Duodenal mucosa (tissue), 2 donors: ENCODE measurements at regions not wholly inside any gene's neighbourhood (a gene's known extent, or its start where the extent isn't known, plus 50 kb on each side); places are given as distances from the start of the nearest gene placed in this dataset.
"Not testable (repeated sequence)": the region's sequence is repeated elsewhere in the genome, so short reads cannot be mapped to it uniquely, and the experiment has no call there.

ENCODE experiments used
- H3K27ac ChIP-seq: one replicate; pipeline ENCODE4 v1.7.0; 2013; ENCODE audit warnings: low read depth, low read length
- H3K27me3 ChIP-seq, 2 donors: one replicate each; pipeline ENCODE4 v1.7.0; 2013; ENCODE audit warnings: low read length in 2 of 2, control low read depth in 1 of 2; ENCODE audit not compliant: insufficient read depth in 2 of 2, control insufficient read depth in 1 of 2
- H3K36me3 ChIP-seq, 2 donors: one replicate each; pipeline ENCODE4 v1.7.0; 2013; ENCODE audit warnings: low read length in 2 of 2, control low read depth in 1 of 2; ENCODE audit not compliant: insufficient read depth in 2 of 2, control insufficient read depth in 1 of 2
- H3K4me1 ChIP-seq, 2 donors: one replicate each; pipeline ENCODE4 v1.7.0; 2013; ENCODE audit warnings: low read length in 2 of 2, control low read depth in 1 of 2; ENCODE audit not compliant: insufficient read depth in 2 of 2, control insufficient read depth in 1 of 2
- H3K4me3 ChIP-seq, 2 donors: one replicate each; pipeline ENCODE4 v1.7.0; 2013; ENCODE audit warnings: low read length in 2 of 2, low read depth in 1 of 2
- H3K9ac ChIP-seq, 2 donors: one replicate each; pipeline ENCODE4 v1.7.0; 2013; ENCODE audit warnings: low read length in 2 of 2, low read depth in 1 of 2
- H3K9me3 ChIP-seq, 2 donors: one replicate each; pipeline ENCODE4 v1.7.0; 2013; ENCODE audit warnings: low read length in 2 of 2, control low read depth in 1 of 2; ENCODE audit not compliant: control insufficient read depth in 1 of 2

DNA sequence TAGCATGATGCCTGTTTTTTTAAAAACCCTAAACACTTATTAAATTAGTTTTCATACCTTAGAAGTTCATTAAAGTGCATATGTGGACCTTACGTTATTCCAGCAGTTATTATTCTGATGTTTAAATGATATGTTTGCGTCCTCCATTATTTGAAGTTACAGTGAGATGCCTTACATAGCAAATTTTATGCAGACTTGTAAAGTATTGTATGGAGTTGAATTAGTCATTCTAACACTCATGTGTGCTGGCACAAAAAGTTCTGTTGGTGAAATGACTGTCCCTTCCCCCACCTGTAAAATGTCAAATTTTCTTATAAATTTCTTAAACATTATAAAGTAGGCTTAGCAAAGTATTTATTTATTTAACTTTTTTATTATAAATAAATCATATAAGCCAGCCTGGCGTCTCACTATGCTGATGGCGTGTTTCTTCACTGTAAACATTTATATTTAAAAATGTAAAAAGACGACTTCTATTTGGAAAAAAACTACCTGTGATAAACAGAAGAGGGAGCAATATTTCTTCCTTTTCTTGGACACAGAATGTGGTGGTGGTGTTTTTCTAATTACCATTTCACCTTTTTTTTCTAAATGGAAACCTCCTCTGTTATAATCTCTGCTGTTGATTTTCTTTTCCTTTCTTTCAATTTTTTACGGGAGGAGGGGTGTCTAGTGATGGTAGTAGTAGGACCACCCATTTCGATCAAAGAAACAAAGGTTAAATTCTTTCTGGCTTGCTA, 155.4 kb downstream of the RFPL4B start:
- Histone ChIP-seq H3K4me3 (no peak overlapping the region), H3K27ac (no peak overlapping the region), H3K4me1 (no peaks in the 10 kb centered on the region), H3K36me3 (no peaks in the 10 kb centered on the region), H3K9me3 (no peaks in the 10 kb centered on the region), H3K9ac (no peak overlapping the region), H3K27me3 (no peaks in the 10 kb centered on the region)

DNA sequence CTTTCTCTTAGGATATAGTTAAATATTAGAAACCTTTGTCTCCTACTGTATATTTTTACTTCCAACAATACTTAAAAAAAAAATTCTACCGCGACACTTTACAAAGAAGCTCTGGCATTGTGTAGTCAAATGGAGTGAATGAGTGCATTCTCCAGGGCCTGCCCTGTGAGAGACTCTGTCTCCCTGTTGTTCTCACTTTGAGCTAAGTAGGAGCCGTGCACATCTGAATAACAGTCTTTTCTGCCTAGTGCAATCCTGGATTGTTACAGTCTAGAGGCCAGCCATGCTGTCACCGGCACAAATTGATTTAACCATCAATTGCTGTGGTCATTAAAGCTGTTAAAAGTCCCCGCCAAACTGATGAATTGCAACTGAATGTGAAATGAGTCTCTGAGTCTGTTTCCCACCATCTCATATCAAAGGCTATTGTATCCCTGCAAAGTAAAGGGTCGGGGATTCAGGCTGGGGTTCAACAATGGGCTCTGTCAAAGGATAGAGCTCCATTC, 156.0 kb downstream of the RFPL4B start:
- Histone ChIP-seq H3K9me3 (no peaks in the 10 kb centered on the region), H3K9ac (no peak overlapping the region), H3K36me3 (no peaks in the 10 kb centered on the region), H3K4me3 (no peak overlapping the region), H3K27ac (no peak overlapping the region), H3K27me3 (no peaks in the 10 kb centered on the region), H3K4me1 (no peaks in the 10 kb centered on the region)

DNA sequence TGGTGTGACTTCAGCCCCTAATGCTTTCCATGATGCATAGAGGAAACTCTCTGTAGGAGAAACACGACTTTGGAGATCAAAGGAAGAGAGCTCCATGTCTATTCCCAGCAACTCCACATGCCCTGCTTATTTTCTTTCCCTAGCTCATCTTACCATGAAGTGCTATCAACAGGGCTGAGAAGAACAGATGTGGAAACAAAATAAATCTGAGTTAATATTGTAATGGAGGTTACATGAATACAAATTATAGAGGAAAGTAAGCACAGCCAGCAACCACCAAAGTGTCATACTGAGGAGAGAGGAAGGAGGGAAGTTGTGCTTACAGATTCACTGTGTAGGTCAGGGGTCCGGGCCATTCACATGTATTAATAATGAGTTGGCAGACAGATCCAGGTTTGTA, 157.5 kb downstream of the RFPL4B start:
- Histone ChIP-seq H3K4me3 (no peak overlapping the region), H3K9me3 (no peaks in the 10 kb centered on the region), H3K27me3 (no peaks in the 10 kb centered on the region)

DNA sequence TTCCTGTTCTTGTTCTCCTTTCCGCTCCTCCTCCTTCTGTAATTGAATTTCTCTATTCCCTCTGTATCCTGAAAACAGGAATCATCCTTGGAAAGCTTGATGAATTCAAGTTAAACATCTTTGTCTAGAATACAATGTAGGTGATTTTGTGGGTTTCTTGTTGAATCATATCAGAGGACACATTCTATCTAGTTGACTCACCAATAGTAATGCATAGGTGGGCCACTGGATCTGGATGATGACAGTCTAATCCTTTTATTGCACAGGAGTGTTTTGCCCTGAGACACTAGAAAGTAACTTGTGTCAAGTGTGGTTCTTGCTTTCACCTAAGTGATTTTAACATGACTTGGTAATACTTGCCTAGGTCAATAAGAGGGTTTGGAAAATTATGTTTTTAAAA, 164.3 kb downstream of the RFPL4B start:
- Histone ChIP-seq H3K36me3 (no peaks in the 10 kb centered on the region), H3K9me3 (no peaks in the 10 kb centered on the region), H3K27ac (no peak overlapping the region), H3K4me1 (no peaks in the 10 kb centered on the region), H3K27me3 (no peaks in the 10 kb centered on the region), H3K9ac (no peak overlapping the region), H3K4me3 (no peak overlapping the region)

More for the DNA sequence above, 157.5 kb downstream of the RFPL4B start:
- H3K27ac ChIP-seq, result no peak overlapping the region
- H3K36me3 ChIP-seq, result no peaks in the 10 kb centered on the region
- H3K4me1 ChIP-seq, result no peaks in the 10 kb centered on the region
- H3K9ac ChIP-seq, result no peak overlapping the region

DNA sequence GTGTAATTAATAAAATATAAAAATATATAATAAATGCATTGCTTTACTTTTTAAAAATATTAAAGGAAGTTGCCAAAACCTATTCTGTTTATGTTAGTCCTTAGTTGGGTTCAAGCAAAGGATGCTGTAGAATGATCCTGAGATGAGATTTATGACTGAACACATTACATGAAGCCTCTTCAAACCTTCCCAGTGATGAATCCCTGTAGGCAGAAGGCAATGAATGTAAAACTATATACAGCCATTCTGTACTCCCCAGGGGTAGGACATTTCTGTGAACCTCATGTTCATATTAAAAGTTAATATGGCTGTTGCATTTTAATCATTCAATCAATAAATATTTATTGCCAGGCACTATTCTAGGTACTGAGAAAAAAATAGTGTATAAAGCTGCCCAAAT, 166.0 kb downstream of the RFPL4B start:
- H3K9me3 ChIP-seq, result no peaks in the 10 kb centered on the region
- no peak overlapping the region for H3K9ac ChIP-seq
- H3K4me1 ChIP-seq, result no peaks in the 10 kb centered on the region
- no peaks in the 10 kb centered on the region for H3K27me3 ChIP-seq
- no peak overlapping the region for H3K4me3 ChIP-seq
- no peak overlapping the region for H3K27ac ChIP-seq
- no peaks in the 10 kb centered on the region for H3K36me3 ChIP-seq

DNA sequence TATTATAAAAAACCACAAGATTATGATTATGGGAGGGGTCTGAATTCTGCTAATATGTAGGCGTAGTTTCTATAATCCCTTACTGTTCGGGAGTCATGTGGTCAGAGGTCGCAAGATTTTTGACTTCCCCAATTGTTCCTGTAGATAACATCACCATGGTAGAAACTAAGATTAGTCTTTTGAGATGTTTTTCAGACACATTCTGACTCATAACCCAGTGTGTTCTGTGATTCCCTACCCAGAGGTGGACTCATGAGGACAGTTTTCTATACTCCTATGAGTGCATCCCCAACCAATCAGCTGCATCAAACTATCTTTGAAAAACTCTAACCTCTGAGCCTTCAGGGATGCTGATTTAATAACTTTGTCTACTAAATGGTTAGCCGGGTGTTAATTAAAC, 175.5 kb downstream of the RFPL4B start:
- Histone ChIP-seq H3K36me3 (no peaks in the 10 kb centered on the region), H3K9me3 (no peaks in the 10 kb centered on the region), H3K4me1 (no peaks in the 10 kb centered on the region), H3K4me3 (no peak overlapping the region), H3K27me3 (no peaks in the 10 kb centered on the region), H3K9ac (no peak overlapping the region), H3K27ac (no peak overlapping the region)

DNA sequence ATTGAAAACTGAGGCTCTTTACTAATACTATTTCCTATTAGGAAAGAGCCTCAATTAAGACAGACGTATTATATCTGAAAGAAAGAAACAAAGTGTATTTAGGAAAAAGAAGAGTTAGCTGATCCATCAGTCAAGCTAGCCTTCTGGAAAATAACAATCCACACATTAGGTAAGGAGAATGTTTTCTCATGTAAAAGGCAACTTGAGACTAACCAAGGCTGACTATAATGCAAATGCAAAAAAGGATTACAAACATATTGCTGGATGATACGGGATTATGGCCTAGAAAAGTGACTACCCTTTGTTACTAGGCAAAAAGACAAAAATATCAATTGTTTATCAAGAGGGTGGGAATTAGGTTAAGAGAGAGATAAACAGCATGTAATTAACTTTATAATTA, 176.9 kb downstream of the RFPL4B start:
- no peaks in the 10 kb centered on the region for H3K36me3 ChIP-seq
- H3K4me3 ChIP-seq, result no peak overlapping the region
- no peak overlapping the region for H3K27ac ChIP-seq
- H3K27me3 ChIP-seq, result no peaks in the 10 kb centered on the region
- H3K9ac ChIP-seq, result no peak overlapping the region
- no peaks in the 10 kb centered on the region for H3K9me3 ChIP-seq
- no peaks in the 10 kb centered on the region for H3K4me1 ChIP-seq

- H3K36me3 ChIP-seq, result no peaks in the 10 kb centered on the region
- no peaks in the 10 kb centered on the region for H3K27me3 ChIP-seq
- no peaks in the 10 kb centered on the region for H3K9me3 ChIP-seq
- no peak overlapping the region for H3K27ac ChIP-seq
- no peaks in the 10 kb centered on the region for H3K4me1 ChIP-seq
- no peak overlapping the region for H3K9ac ChIP-seq
- no peak overlapping the region for H3K4me3 ChIP-seq
These were observed 178.6 kb downstream of the RFPL4B start for GRCh38 chr6:112525749-112526148.

GRCh38 chr6:112526594-112526993, 179.5 kb downstream of the RFPL4B start:
- no peaks in the 10 kb centered on the region for H3K4me1 ChIP-seq
- H3K9ac ChIP-seq, result no peak overlapping the region
- no peaks in the 10 kb centered on the region for H3K27me3 ChIP-seq
- no peak overlapping the region for H3K27ac ChIP-seq
- H3K4me3 ChIP-seq, result no peak overlapping the region
- H3K9me3 ChIP-seq, result no peaks in the 10 kb centered on the region
- no peaks in the 10 kb centered on the region for H3K36me3 ChIP-seq

DNA sequence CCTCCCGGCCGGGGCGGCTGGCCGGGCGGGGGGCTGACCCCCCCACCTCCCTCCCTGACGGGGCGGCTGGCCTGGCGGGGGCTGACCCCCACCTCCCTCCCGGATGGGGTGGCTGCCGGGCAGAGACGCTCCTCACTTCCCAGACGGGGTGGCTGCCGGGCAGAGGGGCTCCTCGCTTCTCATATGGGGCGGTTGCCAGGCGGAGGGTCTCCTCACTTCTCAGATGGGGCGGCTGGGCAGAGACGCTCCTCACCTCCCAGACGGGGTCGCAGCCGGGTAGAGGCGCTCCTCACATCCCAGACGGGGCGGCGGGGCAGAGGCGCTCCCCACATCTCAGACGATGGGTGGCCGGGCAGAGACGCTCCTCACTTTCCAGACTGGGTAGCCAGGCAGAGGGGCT, 181.2 kb downstream of the RFPL4B start:
- H3K27ac ChIP-seq, H3K9me3 ChIP-seq, H3K4me1 ChIP-seq, H3K27me3 ChIP-seq, H3K4me3 ChIP-seq, H3K9ac ChIP-seq, H3K36me3 ChIP-seq: not testable (repeated sequence)
